T47D (cell line): ENCODE measurements at regions not wholly inside any gene's neighbourhood (a gene's known extent, or its start where the extent isn't known, plus 50 kb on each side); places are given as distances from the start of the nearest gene placed in this dataset.
"Not testable (repeated sequence)": the region's sequence is repeated elsewhere in the genome, so short reads cannot be mapped to it uniquely, and the experiment has no call there.

Source experiments
- DNase-seq, 2 experiments: peaks; one replicate each; pipeline versions ENCODE4 v3.0.0 to v3.0.0-alpha.2; 2011 to 2012; ENCODE audit warnings: low read depth in 1 of 2, low spot score in 1 of 2
- JUND ChIP-seq: IDR thresholded peaks from 2 replicates; pipeline ENCODE4 v1.6.1; 2012; ENCODE audit warnings: low read depth
- in situ Hi-C: cut with HindIII; loops from 2 replicates; pipeline ENCODE4 v1.10.0; 2016; ENCODE audit warnings: low sequenced_read_pairs, low pct_unique_long_range_greater_than_20kb

- in situ Hi-C loops, result no loop called here
- DNase-seq, result no peak
- TF ChIP-seq JUND, result no peak
These were observed 467.1 kb upstream of the EPHA7 start for GRCh38 chr6:93886416-93886815.

GRCh38 chr6:93859971-93860370, 440.6 kb upstream of the EPHA7 start:
- in situ Hi-C loops, result no loop called here
- DNase-seq, result no peak
- TF ChIP-seq JUND, result no peak

DNA sequence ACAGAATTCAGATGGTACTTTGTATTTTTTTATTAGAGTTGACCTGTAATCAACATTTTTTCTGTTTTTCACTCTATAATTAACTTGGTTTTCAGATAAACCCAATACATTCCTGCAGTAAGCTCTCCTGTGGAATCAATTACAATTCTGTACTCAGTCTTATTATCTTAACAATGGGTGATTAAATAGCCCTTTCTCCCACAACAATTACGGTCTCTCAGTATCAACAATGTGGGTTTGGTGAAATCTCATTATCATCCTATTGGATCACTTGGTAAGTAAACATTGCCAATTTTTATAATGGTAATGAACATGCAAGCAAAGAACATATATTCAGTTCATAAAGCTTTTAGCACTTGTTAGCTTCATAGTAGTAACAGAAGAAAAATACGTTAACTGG, 438.9 kb upstream of the EPHA7 start:
- in situ Hi-C loops, result no loop called here
- no peak for DNase-seq
- TF ChIP-seq JUND, result no peak

DNA sequence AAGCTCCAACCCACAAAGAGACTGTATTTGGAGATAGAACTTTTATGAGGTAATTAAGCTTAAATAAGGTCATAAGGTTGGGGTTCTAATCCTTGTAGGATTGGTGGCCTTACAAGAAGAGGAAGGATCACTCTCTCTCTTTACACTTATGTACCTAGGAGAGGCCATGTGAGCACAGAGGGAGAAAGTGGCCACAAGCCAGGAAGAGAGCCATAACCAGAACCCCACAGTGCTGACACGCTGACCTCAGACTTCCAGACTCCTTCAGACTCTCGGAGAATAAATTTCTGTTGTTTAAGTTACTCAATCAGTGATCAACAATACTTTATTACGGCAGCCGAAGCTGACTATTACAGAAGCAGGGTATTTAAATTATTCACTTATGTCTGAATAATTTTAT, 430.5 kb upstream of the EPHA7 start:
- DNase-seq, result peak in 1 of 2 experiments; percentile 2
- in situ Hi-C loops, result no loop called here
- no peak for TF ChIP-seq JUND

DNA sequence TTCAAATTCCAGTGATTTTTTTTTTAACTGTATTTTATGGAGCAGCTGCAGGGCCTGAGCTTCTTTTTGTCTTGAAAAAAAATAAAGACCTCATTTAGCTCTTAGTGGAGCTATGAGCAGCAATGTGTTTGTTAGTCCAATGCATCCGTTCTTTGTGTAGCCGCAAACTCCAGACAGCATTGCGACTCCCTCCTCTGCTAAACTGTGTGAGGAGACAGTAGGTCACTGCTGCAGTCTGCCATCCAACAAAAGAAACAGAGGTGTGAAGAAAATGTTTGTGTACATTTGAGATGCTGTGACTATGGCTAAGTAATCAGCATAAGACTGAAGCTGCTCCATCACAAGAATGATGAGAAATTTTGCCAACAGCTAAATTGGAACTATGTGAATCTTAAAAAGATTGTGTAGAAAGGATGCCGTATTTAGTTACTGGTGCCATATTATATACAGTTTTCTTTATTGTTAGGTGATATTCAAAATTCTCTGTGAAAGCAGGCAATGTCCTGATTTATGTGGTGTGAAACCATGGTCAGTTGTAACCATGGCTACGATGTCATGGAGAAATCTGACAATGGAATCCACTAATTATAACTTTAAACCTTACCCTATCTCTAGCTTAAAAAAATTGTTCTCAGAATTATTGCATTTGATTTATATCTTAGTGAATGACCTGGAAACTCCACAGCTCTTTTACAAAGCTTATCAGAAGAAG, 428.8 kb upstream of the EPHA7 start:
- no peak for DNase-seq

GRCh38 chr6:93842178-93842577, 422.8 kb upstream of the EPHA7 start:
- DNase-seq, result no peak
- in situ Hi-C loops, result no loop called here
- TF ChIP-seq JUND, result no peak

More for the DNA sequence above, 428.8 kb upstream of the EPHA7 start:
- in situ Hi-C loops, result no loop called here
- TF ChIP-seq JUND, result no peak

DNA sequence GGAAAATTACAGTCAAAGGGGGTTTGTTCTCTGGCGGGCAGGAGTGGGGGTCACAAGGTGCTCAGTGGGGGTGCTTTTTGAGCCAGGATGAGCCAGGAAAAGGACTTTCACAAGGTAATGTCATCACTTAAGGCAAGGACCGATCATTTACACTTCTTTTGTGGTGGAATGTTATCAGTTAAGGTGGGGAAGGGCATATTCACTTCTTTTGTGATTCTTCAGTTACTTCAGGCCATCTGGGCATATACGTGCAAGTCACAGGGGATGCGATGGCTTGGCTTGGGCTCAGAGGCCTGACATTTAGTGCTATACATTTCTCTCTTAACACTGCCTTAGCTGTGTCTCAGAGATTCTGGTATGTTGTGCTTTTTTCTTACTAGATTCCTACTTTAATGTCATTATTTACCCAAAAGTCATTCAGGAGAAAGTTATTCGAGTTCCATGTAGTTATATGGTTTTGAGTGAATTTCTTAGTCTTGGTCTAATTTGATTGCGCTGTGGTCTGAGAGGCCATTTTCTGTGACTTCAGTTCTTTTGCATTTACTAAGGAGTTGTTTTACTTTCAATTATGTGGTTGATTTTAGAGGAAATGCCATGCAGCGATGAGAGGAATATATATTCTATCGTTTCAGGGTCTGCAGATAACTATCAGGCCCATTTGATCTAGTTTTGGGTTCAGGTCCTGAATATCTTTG, 416.2 kb upstream of the EPHA7 start:
- DNase-seq, in situ Hi-C loops: not testable (repeated sequence)

DNA sequence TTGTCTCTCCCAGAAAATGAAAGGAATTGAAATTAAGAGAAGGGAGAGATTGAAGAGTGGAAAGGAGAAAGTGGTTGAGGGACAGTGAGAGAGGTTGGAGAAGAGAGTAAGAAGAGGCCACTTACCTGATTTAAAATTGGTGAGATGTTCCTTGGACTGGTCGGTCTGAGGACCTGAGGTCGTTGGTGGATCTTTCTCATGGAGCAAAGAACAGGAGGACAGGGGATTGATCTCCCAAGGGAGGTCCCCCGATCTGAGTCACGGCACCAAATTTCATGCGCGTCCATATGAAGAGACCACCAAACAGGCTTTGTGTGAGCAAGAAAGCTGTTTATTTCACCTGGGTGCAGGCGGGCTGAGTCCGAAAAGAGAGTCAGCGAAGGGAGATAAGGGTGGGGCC, 415.7 kb upstream of the EPHA7 start:
- in situ Hi-C loops, DNase-seq: not testable (repeated sequence)

DNA sequence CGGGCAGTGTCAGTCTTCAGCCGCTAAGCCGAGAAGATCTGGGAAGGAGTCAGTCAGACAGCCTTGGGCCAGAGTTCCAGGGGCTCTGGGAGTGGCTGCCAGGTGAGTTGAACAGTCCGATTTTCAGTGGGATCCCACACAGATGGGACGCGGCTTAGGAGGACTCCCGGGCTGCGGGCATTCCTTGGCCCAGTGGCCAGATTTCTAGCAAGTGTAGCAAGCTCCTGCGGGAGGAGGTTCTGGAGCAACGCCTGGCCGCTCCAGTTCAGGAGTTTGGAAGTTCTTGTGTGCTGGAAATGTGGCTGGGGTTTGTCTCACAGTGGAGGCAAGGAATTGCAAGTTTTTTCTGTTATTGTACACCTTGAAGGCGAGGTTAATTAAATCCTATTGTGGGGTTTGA, 414.0 kb upstream of the EPHA7 start:
- DNase-seq, in situ Hi-C loops: not testable (repeated sequence)

DNA sequence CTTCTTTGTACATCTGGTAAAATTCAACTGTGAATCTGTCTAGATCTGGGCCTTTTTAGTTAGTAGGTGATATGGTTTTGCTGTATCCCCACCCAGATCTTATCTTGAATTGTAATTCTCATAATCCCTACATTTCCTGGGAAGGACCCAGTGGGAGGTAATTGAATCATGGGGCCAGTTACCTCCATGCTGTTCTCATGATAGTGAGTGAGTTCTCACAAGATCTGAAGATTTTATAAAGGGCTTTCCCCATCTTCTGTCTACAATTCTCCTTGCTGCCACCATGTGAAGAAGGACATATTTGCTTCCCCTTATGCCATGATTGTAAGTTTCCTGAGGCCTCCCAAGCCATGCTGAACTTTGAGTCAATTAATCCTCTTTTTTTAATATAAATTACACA, 410.4 kb upstream of the EPHA7 start:
- in situ Hi-C loops, DNase-seq: not testable (repeated sequence)

GRCh38 chr6:93829009-93829408, 409.6 kb upstream of the EPHA7 start:
- no peak for DNase-seq
- in situ Hi-C loops, result no loop called here
- TF ChIP-seq JUND, result no peak

GRCh38 chr6:93828553-93828952, 409.2 kb upstream of the EPHA7 start:
- no peak for TF ChIP-seq JUND

GRCh38 chr6:93827728-93828127, 408.4 kb upstream of the EPHA7 start:
- in situ Hi-C loops, result no loop called here
- no peak for DNase-seq
- no peak for TF ChIP-seq JUND

More at GRCh38 chr6:93828553-93828952, 409.2 kb upstream of the EPHA7 start:
- no peak for DNase-seq
- in situ Hi-C loops, result no loop called here

DNA sequence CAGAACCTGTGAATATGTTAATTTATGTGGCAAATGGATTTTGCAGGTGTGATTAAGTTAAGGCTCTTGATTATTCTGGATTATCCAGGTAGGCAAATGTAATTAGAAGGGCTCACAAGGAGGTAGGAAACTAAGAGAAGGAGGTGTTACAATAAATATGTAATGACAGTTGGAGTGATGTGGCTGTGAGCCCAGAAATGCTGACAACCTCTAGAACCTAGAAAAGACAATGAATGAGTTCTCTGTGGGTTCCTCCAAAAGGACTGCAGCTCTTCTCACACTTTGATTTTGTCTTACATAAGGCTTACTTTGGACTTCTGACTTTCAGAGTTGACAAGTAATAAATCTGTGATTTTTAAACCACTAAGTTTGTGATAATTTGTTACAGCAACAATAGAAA, 406.6 kb upstream of the EPHA7 start:
- TF ChIP-seq JUND, result no peak
- in situ Hi-C loops, result no loop called here
- no peak for DNase-seq
